ENCODE measurements at regions not wholly inside any gene's neighbourhood (a gene's known extent, or its start where the extent isn't known, plus 50 kb on each side); places are given as distances from the start of the nearest gene placed in this dataset.
"Not testable (repeated sequence)": the region's sequence is repeated elsewhere in the genome, so short reads cannot be mapped to it uniquely, and the experiment has no call there.

GRCh38 chr10:91000470-91000869, 79.6 kb upstream of the ANKRD1 start:
- intact Hi-C loops (cut with micrococcal nuclease), result no loop called here
- ATAC-seq, result no peak
- CTCF ChIA-PET, result no interaction called here

GRCh38 chr10:91000985-91001384, 80.1 kb upstream of the ANKRD1 start:
- Histone ChIP-seq H3F3A (ENCODE audit: low read length, unreplicated experiment) (no peaks in the 10 kb centered on the region), H3K4me3 (ENCODE audit: low read length) (no peak overlapping the region), H4K20me1 (ENCODE audit: low read length) (no peaks in the 10 kb centered on the region), H3K27ac (ENCODE audit: low read length) (no peak overlapping the region), H2AFZ (ENCODE audit: low read length) (no peak overlapping the region), H3K4me1 (ENCODE audit: insufficient read depth, low read length) (no peaks in the 10 kb centered on the region), H3K79me2 (ENCODE audit: low read length) (no peaks in the 10 kb centered on the region), H3K4me2 (ENCODE audit: low read length) (no peak overlapping the region), H3K27me3 (ENCODE audit: low read length) (no peaks in the 10 kb centered on the region), H3K9ac (ENCODE audit: low read length) (no peak overlapping the region), H3K9me2 (replicated peaks; ENCODE audit: low read length) (no peaks in the 10 kb centered on the region), H3K36me3 (ENCODE audit: low read depth, low read length) (no peaks in the 10 kb centered on the region), H3K9me3 (ENCODE audit: low read length) (no peaks in the 10 kb centered on the region)
- TF ChIP-seq, protein P1, sequence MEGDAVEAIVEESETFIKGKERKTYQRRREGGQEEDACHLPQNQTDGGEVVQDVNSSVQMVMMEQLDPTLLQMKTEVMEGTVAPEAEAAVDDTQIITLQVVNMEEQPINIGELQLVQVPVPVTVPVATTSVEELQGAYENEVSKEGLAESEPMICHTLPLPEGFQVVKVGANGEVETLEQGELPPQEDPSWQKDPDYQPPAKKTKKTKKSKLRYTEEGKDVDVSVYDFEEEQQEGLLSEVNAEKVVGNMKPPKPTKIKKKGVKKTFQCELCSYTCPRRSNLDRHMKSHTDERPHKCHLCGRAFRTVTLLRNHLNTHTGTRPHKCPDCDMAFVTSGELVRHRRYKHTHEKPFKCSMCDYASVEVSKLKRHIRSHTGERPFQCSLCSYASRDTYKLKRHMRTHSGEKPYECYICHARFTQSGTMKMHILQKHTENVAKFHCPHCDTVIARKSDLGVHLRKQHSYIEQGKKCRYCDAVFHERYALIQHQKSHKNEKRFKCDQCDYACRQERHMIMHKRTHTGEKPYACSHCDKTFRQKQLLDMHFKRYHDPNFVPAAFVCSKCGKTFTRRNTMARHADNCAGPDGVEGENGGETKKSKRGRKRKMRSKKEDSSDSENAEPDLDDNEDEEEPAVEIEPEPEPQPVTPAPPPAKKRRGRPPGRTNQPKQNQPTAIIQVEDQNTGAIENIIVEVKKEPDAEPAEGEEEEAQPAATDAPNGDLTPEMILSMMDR (conservative IDR thresholded peaks at IDR 0.05; ENCODE audit: low read depth, low read length), result no peak
- no peak for TF ChIP-seq EZH2phosphoT487 (IDR thresholded peaks at IDR 0.05; ENCODE audit: borderline replicate concordance, low read length)
- TF ChIP-seq EZH2 (IDR thresholded peaks at IDR 0.05; ENCODE audit: low read length, unreplicated experiment), result no peak
- POLR2A ChIA-PET (ENCODE audit: unreplicated experiment), result no interaction called here
- CTCF ChIA-PET, result no interaction called here
- ATAC-seq (no peak), DNase-seq (no peak)
- BruUV-seq (replicated peaks), result no TSS peak
- intact Hi-C loops (cut with micrococcal nuclease), result no loop called here

More at GRCh38 chr10:91000470-91000869, 79.6 kb upstream of the ANKRD1 start:
- Histone ChIP-seq H3K4me2 (ENCODE audit: low read length) (no peak overlapping the region), H3K4me3 (ENCODE audit: low read length) (no peak overlapping the region), H3K27me3 (ENCODE audit: low read length) (no peaks in the 10 kb centered on the region), H3K9me3 (ENCODE audit: low read length) (no peaks in the 10 kb centered on the region), H3K36me3 (ENCODE audit: low read depth, low read length) (no peaks in the 10 kb centered on the region), H3K4me1 (ENCODE audit: insufficient read depth, low read length) (no peaks in the 10 kb centered on the region), H4K20me1 (ENCODE audit: low read length) (no peaks in the 10 kb centered on the region), H3K9me2 (replicated peaks; ENCODE audit: low read length) (no peaks in the 10 kb centered on the region), H2AFZ (ENCODE audit: low read length) (no peak overlapping the region), H3K27ac (ENCODE audit: low read length) (no peak overlapping the region), H3K9ac (ENCODE audit: low read length) (no peak overlapping the region), H3K79me2 (ENCODE audit: low read length) (no peaks in the 10 kb centered on the region), H3F3A (ENCODE audit: low read length, unreplicated experiment) (no peaks in the 10 kb centered on the region)
- no TSS peak for BruUV-seq (replicated peaks)
- TF ChIP-seq, protein P1 (conservative IDR thresholded peaks at IDR 0.05; ENCODE audit: low read depth, low read length), result no peak
- TF ChIP-seq EZH2 (IDR thresholded peaks at IDR 0.05; ENCODE audit: low read length, unreplicated experiment), result no peak
- no peak for TF ChIP-seq EZH2phosphoT487 (IDR thresholded peaks at IDR 0.05; ENCODE audit: borderline replicate concordance, low read length)
- no peak for DNase-seq
- POLR2A ChIA-PET (ENCODE audit: unreplicated experiment), result no interaction called here

DNA sequence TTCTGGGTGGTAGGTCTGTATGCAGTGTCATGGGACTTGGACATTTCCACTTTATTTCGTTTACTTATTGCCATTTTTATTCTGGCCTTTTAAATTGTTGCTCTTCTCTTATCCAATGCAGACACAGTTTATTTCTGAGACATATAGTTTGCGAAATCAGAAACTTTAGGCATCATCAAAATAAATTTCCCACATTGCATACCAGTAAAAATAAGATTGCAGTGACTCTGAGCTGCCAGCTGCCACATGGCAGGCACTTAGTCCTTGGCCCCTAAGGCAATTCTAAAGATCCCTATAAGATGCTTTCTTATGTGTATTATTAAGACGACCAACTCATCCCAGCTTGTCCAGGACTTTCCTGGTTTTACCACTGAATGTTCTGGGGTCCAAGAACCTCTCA, 81.8 kb upstream of the ANKRD1 start:
- no peaks in the 10 kb centered on the region for H4K20me1 ChIP-seq (ENCODE audit: low read length)
- BruUV-seq (replicated peaks), result no TSS peak
- DNase-seq (no peak), ATAC-seq (no peak)
- no peak overlapping the region for H3K4me3 ChIP-seq (ENCODE audit: low read length)
- no peaks in the 10 kb centered on the region for H3K36me3 ChIP-seq (ENCODE audit: low read depth, low read length)
- H3K27ac ChIP-seq (ENCODE audit: low read length), result no peak overlapping the region
- no peaks in the 10 kb centered on the region for H3F3A ChIP-seq (ENCODE audit: low read length, unreplicated experiment)
- no peaks in the 10 kb centered on the region for H3K79me2 ChIP-seq (ENCODE audit: low read length)
- H3K9me2 ChIP-seq (replicated peaks; ENCODE audit: low read length), result no peaks in the 10 kb centered on the region
- no peak overlapping the region for H2AFZ ChIP-seq (ENCODE audit: low read length)
- H3K4me1 ChIP-seq (ENCODE audit: insufficient read depth, low read length), result no peaks in the 10 kb centered on the region
- no peaks in the 10 kb centered on the region for H3K27me3 ChIP-seq (ENCODE audit: low read length)
- no peaks in the 10 kb centered on the region for H3K9me3 ChIP-seq (ENCODE audit: low read length)
- intact Hi-C loops (cut with micrococcal nuclease), result no loop called here
- H3K9ac ChIP-seq (ENCODE audit: low read length), result no peak overlapping the region
- H3K4me2 ChIP-seq (ENCODE audit: low read length), result no peak overlapping the region
- CTCF ChIA-PET, result no interaction called here
- TF ChIP-seq, protein P1 (conservative IDR thresholded peaks at IDR 0.05; ENCODE audit: low read depth, low read length), result no peak
- POLR2A ChIA-PET (ENCODE audit: unreplicated experiment), result no interaction called here

DNA sequence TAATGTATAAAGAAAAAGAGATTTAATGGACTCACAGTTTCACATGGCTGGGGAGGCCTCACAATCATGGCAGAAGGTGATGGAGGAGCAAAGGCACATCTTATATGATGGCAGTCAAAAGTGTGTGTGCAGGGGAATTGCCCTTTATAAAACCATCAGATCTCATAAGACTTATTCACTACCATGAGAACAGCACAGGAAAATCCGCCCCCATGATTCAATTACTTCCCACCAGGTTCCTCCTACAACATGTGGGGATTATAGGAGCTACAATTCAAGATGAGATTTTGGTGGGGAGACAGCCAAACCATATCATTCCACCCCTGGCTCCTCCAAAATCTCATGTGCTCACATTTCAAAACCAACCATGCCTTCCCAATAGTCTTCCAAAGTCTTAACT, 82.5 kb upstream of the ANKRD1 start:
- CTCF ChIA-PET; H3K27me3 ChIP-seq (ENCODE audit: low read length); H3K9me3 ChIP-seq (ENCODE audit: low read length); ATAC-seq; H3K4me1 ChIP-seq (ENCODE audit: insufficient read depth, low read length); H3K4me2 ChIP-seq (ENCODE audit: low read length); intact Hi-C loops (cut with micrococcal nuclease); H3K79me2 ChIP-seq (ENCODE audit: low read length); H3K4me3 ChIP-seq (ENCODE audit: low read length); H3K27ac ChIP-seq (ENCODE audit: low read length); H3F3A ChIP-seq (ENCODE audit: low read length, unreplicated experiment); H3K9me2 ChIP-seq (replicated peaks; ENCODE audit: low read length); POLR2A ChIA-PET (ENCODE audit: unreplicated experiment); BruUV-seq (replicated peaks); H2AFZ ChIP-seq (ENCODE audit: low read length); H3K36me3 ChIP-seq (ENCODE audit: low read depth, low read length); DNase-seq; H3K9ac ChIP-seq (ENCODE audit: low read length); H4K20me1 ChIP-seq (ENCODE audit: low read length): not testable (repeated sequence)

DNA sequence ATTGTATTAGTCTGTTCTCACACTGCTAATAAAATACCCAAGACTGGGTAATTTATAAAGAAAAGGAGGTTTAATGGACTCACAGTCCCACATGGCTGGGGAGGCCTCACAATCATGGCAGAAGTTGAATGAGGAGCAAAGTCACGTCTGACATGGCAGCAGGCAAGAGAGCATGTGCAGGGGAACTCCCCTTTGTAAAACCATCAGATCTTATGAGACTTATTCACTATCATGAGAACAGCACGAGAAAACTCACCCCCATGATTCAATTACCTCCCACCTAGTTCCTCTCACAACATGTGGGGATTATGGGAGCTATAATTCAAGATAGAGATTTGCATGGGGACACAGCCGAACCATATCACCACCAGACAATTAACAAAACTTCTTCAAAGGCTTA, 84.4 kb upstream of the ANKRD1 start:
- H3K4me3 ChIP-seq (ENCODE audit: low read length); H3K4me1 ChIP-seq (ENCODE audit: insufficient read depth, low read length); ATAC-seq; H3K27ac ChIP-seq (ENCODE audit: low read length); H3F3A ChIP-seq (ENCODE audit: low read length, unreplicated experiment); H3K9me2 ChIP-seq (replicated peaks; ENCODE audit: low read length); BruUV-seq (replicated peaks); POLR2A ChIA-PET (ENCODE audit: unreplicated experiment); DNase-seq; intact Hi-C loops (cut with micrococcal nuclease); H3K79me2 ChIP-seq (ENCODE audit: low read length); H3K9ac ChIP-seq (ENCODE audit: low read length); H3K27me3 ChIP-seq (ENCODE audit: low read length); H2AFZ ChIP-seq (ENCODE audit: low read length); H4K20me1 ChIP-seq (ENCODE audit: low read length); CTCF ChIA-PET; H3K4me2 ChIP-seq (ENCODE audit: low read length); H3K36me3 ChIP-seq (ENCODE audit: low read depth, low read length); H3K9me3 ChIP-seq (ENCODE audit: low read length): not testable (repeated sequence)

All from PC-3 (cell line).